Chondrocyte (in vitro differentiated cells): ENCODE measurements at regions not wholly inside any gene's neighbourhood (a gene's known extent, or its start where the extent isn't known, plus 50 kb on each side); places are given as distances from the start of the nearest gene placed in this dataset.

Experiments used
- DNase-seq: peaks from one replicate; pipeline ENCODE4 v3.0.0; 2021; ENCODE audit warnings: mixed read lengths, low spot score
- H3K27ac Mint-ChIP-seq: one replicate; pipeline ENCODE4 v1.8.0; 2021; ENCODE audit warnings: mild to moderate bottlenecking, moderate library complexity, mixed read lengths; ENCODE audit not compliant: unreplicated experiment
- H3K27me3 Mint-ChIP-seq: 2 replicates; pipeline ENCODE4 v1.8.0; 2021; ENCODE audit warnings: low read depth, mixed read lengths
- H3K36me3 Mint-ChIP-seq: 2 replicates; pipeline ENCODE4 v1.8.0; 2021; ENCODE audit warnings: low read depth, mixed read lengths
- H3K4me1 Mint-ChIP-seq: 2 replicates; pipeline ENCODE4 v1.8.0; 2021; ENCODE audit warnings: low read depth, mild to moderate bottlenecking, mixed read lengths
- H3K4me3 Mint-ChIP-seq: one replicate; pipeline ENCODE4 v1.8.0; 2021; ENCODE audit warnings: mild to moderate bottlenecking, moderate library complexity, mixed read lengths; ENCODE audit not compliant: unreplicated experiment
- H3K9me3 Mint-ChIP-seq: 2 replicates; pipeline ENCODE4 v1.8.0; 2021; ENCODE audit warnings: low read depth, mixed read lengths
- CTCF ChIP-seq: fragments of 200-600 bp; sonication (generic); IDR thresholded peaks from 2 replicates; pipeline ENCODE4 v1.5.0; 2021; ENCODE audit warnings: antibody characterized with exemption, mild to moderate bottlenecking, moderate library complexity

- Mint-ChIP-seq H3K36me3 (no peaks in the 10 kb centered on the region), H3K27ac (no peak overlapping the region), H3K27me3 (no peaks in the 10 kb centered on the region), H3K4me3 (no peak overlapping the region), H3K4me1 (peaks cover 13% of the 10 kb centered on the region), H3K9me3 (no peaks in the 10 kb centered on the region)
- no peak for TF ChIP-seq CTCF
- no peak for DNase-seq
Observed at GRCh38 chr15:47427463-47427862, 289.8 kb upstream of the SEMA6D start.

GRCh38 chr15:47429376-47429775 is 287.9 kb upstream of the SEMA6D start:
- H3K27me3 Mint-ChIP-seq, result no peaks in the 10 kb centered on the region
- no peak for DNase-seq
- H3K36me3 Mint-ChIP-seq, result no peaks in the 10 kb centered on the region
- TF ChIP-seq CTCF, result no peak
- H3K4me1 Mint-ChIP-seq, result peaks cover 4% of the 10 kb centered on the region
- no peak overlapping the region for H3K4me3 Mint-ChIP-seq
- no peaks in the 10 kb centered on the region for H3K9me3 Mint-ChIP-seq
- H3K27ac Mint-ChIP-seq, result no peak overlapping the region

GRCh38 chr15:47431501-47431900 is 285.8 kb upstream of the SEMA6D start:
- no peak for TF ChIP-seq CTCF
- Mint-ChIP-seq H3K4me1 (peaks cover 4% of the 10 kb centered on the region), H3K36me3 (no peaks in the 10 kb centered on the region), H3K9me3 (no peaks in the 10 kb centered on the region), H3K27ac (peak overlapping the region; percentile 37), H3K4me3 (no peak overlapping the region), H3K27me3 (no peaks in the 10 kb centered on the region)
- DNase-seq, result no peak

GRCh38 chr15:47432826-47433225 is 284.5 kb upstream of the SEMA6D start:
- H3K27ac Mint-ChIP-seq, result no peak overlapping the region

GRCh38 chr15:47434596-47434995 is 282.7 kb upstream of the SEMA6D start:
- Mint-ChIP-seq H3K4me1 (peaks cover 8% of the 10 kb centered on the region), H3K9me3 (no peaks in the 10 kb centered on the region), H3K4me3 (no peak overlapping the region), H3K27ac (no peak overlapping the region), H3K27me3 (no peaks in the 10 kb centered on the region), H3K36me3 (no peaks in the 10 kb centered on the region)
- TF ChIP-seq CTCF, result no peak
- DNase-seq, result no peak

More at GRCh38 chr15:47432826-47433225, 284.5 kb upstream of the SEMA6D start:
- Mint-ChIP-seq H3K4me3 (no peak overlapping the region), H3K4me1 (peaks cover 4% of the 10 kb centered on the region), H3K9me3 (no peaks in the 10 kb centered on the region), H3K27me3 (no peaks in the 10 kb centered on the region), H3K36me3 (no peaks in the 10 kb centered on the region)
- no peak for DNase-seq
- TF ChIP-seq CTCF, result no peak
